Ascending aorta (tissue), 2 donors: ENCODE measurements at regions not wholly inside any gene's neighbourhood (a gene's known extent, or its start where the extent isn't known, plus 50 kb on each side); places are given as distances from the start of the nearest gene placed in this dataset.
A peak's percentile ranks its signal among the peaks of the same experiment; 100 is the strongest.

ENCODE experiments used
- DNase-seq, 2 donors: peaks; one replicate each; pipeline ENCODE4 v3.0.0-alpha.2; 2019; ENCODE audit warnings: low spot score in 2 of 2
- H3K27ac ChIP-seq, 2 donors: fragments of 200-600 bp; sonication (generic); one replicate each; pipeline ENCODE4 v1.5.1; 2016 to 2017; ENCODE audit warnings: mild to moderate bottlenecking in 1 of 2
- H3K27me3 ChIP-seq: fragments of 200-600 bp; sonication (generic); one replicate; pipeline ENCODE4 v1.5.1; 2017
- H3K36me3 ChIP-seq, 2 donors: fragments of 200-600 bp; sonication (generic); one replicate each; pipeline ENCODE4 v1.5.1; 2016
- H3K4me1 ChIP-seq, 2 donors: fragments of 200-600 bp; sonication (generic); one replicate each; pipeline ENCODE4 v1.5.1; 2016 to 2017; ENCODE audit warnings: mild to moderate bottlenecking in 1 of 2
- H3K4me3 ChIP-seq, 2 donors: fragments of 200-600 bp; sonication (generic); one replicate each; pipeline ENCODE4 v1.5.1; 2016 to 2017; ENCODE audit warnings: mild to moderate bottlenecking in 1 of 2
- H3K9me3 ChIP-seq, 2 donors: fragments of 200-600 bp; sonication (generic); one replicate each; pipeline ENCODE4 v1.5.1; 2016
- intact Hi-C: fragments of 100-400 bp; cut with DNase I; formaldehyde crosslinking; loops from one replicate; pipeline ENCODE4 v1.15.1; 2023
- TF ChIP-seq, protein P1 (sequence below), 3 experiments: fragments of 200-600 bp in 2 of 3; fragments of 450-650 bp in 1 of 3; sonication (generic) in 2 of 3; IDR thresholded peaks; one replicate each; pipeline ENCODE4 v1.5.1; 2016 to 2019; ENCODE audit warnings: antibody characterized with exemption in 3 of 3, mild to moderate bottlenecking in 1 of 3, moderate library complexity in 1 of 3

- no peak overlapping the region for H3K4me3 ChIP-seq
- no peak for DNase-seq
- H3K36me3 ChIP-seq = no peaks in the 10 kb centered on the region
- H3K4me1 ChIP-seq = peaks cover 0 to 3% of the 10 kb centered on the region in 2 donors
- H3K27me3 ChIP-seq = no peaks in the 10 kb centered on the region
- H3K27ac ChIP-seq = no peak overlapping the region
- intact Hi-C loops = loop anchor here (1.0 kb wide), 1 partner anchor 22 kb away; no protein-coding TSS in a partner anchor
- TF ChIP-seq, protein P1, sequence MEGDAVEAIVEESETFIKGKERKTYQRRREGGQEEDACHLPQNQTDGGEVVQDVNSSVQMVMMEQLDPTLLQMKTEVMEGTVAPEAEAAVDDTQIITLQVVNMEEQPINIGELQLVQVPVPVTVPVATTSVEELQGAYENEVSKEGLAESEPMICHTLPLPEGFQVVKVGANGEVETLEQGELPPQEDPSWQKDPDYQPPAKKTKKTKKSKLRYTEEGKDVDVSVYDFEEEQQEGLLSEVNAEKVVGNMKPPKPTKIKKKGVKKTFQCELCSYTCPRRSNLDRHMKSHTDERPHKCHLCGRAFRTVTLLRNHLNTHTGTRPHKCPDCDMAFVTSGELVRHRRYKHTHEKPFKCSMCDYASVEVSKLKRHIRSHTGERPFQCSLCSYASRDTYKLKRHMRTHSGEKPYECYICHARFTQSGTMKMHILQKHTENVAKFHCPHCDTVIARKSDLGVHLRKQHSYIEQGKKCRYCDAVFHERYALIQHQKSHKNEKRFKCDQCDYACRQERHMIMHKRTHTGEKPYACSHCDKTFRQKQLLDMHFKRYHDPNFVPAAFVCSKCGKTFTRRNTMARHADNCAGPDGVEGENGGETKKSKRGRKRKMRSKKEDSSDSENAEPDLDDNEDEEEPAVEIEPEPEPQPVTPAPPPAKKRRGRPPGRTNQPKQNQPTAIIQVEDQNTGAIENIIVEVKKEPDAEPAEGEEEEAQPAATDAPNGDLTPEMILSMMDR (IDR thresholded peaks at IDR 0.05) = no peak
- H3K9me3 ChIP-seq = no peaks in the 10 kb centered on the region
These were observed 76.6 kb upstream of the BZW1 start for GRCh38 chr2:200735061-200735460.

DNA sequence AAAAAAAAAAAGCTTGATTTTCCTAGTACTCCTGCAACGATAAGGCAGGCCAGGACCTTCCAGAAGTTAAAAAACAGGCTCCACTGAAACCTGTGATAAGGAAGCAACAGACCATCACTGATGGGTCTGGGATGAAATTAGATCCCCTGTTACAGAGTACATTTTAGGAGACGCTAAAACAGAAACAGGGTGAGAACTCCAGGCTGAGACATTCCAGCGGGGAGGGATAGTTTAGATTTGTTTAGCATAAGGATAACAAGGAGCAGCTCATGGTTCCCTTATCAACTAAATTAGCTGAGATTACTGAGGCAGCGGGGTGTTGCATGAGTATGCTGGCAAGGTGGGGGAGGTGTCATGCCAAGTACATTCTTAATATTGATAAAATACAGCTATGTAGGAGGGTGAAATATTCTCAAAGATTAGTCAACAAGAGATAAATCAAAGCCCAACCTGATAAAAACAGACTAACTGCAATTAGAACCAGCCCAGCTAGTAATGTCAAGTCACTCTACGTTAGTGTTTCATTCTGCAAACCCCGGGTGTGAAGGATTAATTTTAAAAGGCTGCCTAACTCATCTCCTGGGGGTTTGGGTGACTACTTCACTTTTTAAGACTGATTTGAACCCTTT is 75.0 kb upstream of the BZW1 start:
- intact Hi-C loops = no loop called here
- Histone ChIP-seq H3K36me3 (no peaks in the 10 kb centered on the region), H3K4me3 (no peak overlapping the region), H3K4me1 (peaks cover 10 to 17% of the 10 kb centered on the region in 2 donors), H3K27ac (no peak overlapping the region), H3K27me3 (no peaks in the 10 kb centered on the region), H3K9me3 (no peaks in the 10 kb centered on the region)
- no peak for DNase-seq
- TF ChIP-seq, protein P1 (IDR thresholded peaks at IDR 0.05) = no peak

- TF ChIP-seq, protein P1 (IDR thresholded peaks at IDR 0.05) = no peak
- Histone ChIP-seq H3K4me1 (peaks cover 15 to 24% of the 10 kb centered on the region in 2 donors), H3K4me3 (no peak overlapping the region), H3K27ac (no peak overlapping the region), H3K36me3 (no peaks in the 10 kb centered on the region), H3K9me3 (no peaks in the 10 kb centered on the region), H3K27me3 (no peaks in the 10 kb centered on the region)
- DNase-seq = no peak
- intact Hi-C loops = no loop called here
These were observed 74.1 kb upstream of the BZW1 start for GRCh38 chr2:200737585-200737984.

- no peak for DNase-seq
- intact Hi-C loops = no loop called here
- Histone ChIP-seq H3K9me3 (no peaks in the 10 kb centered on the region), H3K27me3 (no peaks in the 10 kb centered on the region), H3K4me3 (no peak overlapping the region), H3K27ac (peak overlapping the region in 1 of 2 donors; percentile 97), H3K4me1 (peaks cover 18 to 30% of the 10 kb centered on the region in 2 donors), H3K36me3 (no peaks in the 10 kb centered on the region)
- TF ChIP-seq, protein P1 (IDR thresholded peaks at IDR 0.05) = no peak
These were observed 73.1 kb upstream of the BZW1 start for GRCh38 chr2:200738590-200738989.

DNA sequence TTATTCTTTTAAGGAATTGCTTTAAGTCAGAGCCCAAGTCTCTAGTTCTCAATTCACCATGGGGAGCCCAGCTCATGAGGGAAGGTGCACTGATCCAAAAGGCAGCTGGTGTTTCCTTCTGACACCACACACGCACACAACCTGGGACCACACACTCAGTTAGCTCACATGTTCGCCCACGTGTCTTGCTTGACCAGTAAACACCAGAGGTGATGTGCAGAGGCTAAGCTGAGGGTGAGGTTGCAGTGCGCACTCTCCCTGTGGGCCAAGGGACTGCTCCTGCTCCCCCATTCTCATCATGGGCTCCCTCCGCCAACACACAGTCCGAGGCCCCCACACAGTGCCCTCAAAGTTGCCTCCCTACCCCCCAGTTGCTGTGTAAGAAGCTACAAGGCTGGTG is 70.8 kb upstream of the BZW1 start:
- no peaks in the 10 kb centered on the region for H3K27me3 ChIP-seq
- peaks cover 18 to 30% of the 10 kb centered on the region in 2 donors for H3K4me1 ChIP-seq
- DNase-seq = no peak
- H3K27ac ChIP-seq = peak overlapping the region; percentile 97
- TF ChIP-seq, protein P1 (IDR thresholded peaks at IDR 0.05) = no peak
- H3K36me3 ChIP-seq = no peaks in the 10 kb centered on the region
- intact Hi-C loops = loop anchor here (1.0 kb wide), 1 partner anchor 70 kb away; the partner anchor contains the start of gene BZW1
- no peaks in the 10 kb centered on the region for H3K9me3 ChIP-seq
- H3K4me3 ChIP-seq = no peak overlapping the region
